GM12878 (cell line): ENCODE measurements at regions not wholly inside any gene's neighbourhood (a gene's known extent, or its start where the extent isn't known, plus 50 kb on each side); places are given as distances from the start of the nearest gene placed in this dataset.

Experiments used
- MXI1 ChIP-seq: fragments of 150-350 bp; IDR thresholded peaks from 2 replicates; pipeline ENCODE4 v1.6.1; 2011; ENCODE audit warnings: low read depth, mild to moderate bottlenecking, inconsistent platforms, low read length, improper control_type of control experiment
- POLR2AphosphoS5 ChIP-seq: IDR thresholded peaks from 2 replicates; pipeline ENCODE4 v1.6.1; 2011; ENCODE audit warnings: mild to moderate bottlenecking, low read length, inconsistent platforms
- RFX5 ChIP-seq: IDR thresholded peaks from 2 replicates; pipeline ENCODE4 v1.6.1; 2011; ENCODE audit warnings: low read depth, low read length, improper control_type of control experiment
- TAF1 ChIP-seq: IDR thresholded peaks from 2 replicates; pipeline ENCODE4 v1.6.1; 2011; ENCODE audit warnings: mild to moderate bottlenecking, low read depth, low read length, borderline replicate concordance
- ZNF274 ChIP-seq: IDR thresholded peaks from one replicate; pipeline ENCODE4 v1.8.0; 2011; ENCODE audit not compliant: insufficient read length, insufficient read depth

DNA sequence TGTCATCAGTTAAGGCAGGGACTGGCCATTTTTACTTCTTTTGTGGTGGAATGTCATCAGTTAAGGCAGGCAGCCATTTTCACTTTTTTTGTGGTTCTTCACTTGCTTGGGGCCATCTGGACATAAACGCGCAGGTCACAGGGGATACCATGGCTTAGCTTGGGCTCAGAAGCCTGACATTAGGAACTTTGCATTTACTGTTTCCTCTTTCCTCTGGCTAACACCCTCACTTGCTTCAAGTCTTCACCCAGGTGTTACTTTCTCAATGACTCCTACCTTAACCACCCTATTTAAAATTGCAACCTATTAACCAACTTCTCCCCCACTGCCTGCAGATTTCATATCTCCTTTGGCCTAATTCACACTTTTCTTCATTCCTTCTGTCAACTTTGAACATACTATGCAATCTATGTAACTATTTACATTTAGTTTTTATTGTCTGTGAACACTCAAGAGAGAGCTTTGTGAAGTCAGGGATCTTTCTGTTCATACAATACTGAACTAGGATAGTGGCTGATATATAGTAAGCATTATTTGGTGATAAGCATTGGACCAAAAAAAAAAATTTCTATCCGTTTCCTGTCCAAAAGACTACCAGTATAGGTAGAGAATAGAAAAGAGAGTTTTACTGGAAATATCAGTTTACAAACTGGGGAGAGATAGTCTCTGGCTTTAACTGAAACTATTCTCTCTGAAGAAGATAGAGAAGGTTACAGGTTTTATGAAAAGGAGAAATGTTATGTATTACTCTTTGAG lies 600.1 kb upstream of the ZNF804A start:
- TF ChIP-seq ZNF274: no peak
- TF ChIP-seq MXI1: no peak
- no peak for TF ChIP-seq RFX5
- no peak for TF ChIP-seq POLR2AphosphoS5
- TF ChIP-seq TAF1: no peak
